Body of pancreas (tissue), 4 donors: ENCODE measurements at regions not wholly inside any gene's neighbourhood (a gene's known extent, or its start where the extent isn't known, plus 50 kb on each side); places are given as distances from the start of the nearest gene placed in this dataset.
"Not testable (repeated sequence)": the region's sequence is repeated elsewhere in the genome, so short reads cannot be mapped to it uniquely, and the experiment has no call there.

Experiments
- ATAC-seq: fragments of 150-250 bp; one replicate; pipeline ENCODE4 v1.9.1; 2016
- DNase-seq, 4 donors: peaks; one replicate each; pipeline ENCODE4 v3.0.0-alpha.2; 2019
- H3K27ac ChIP-seq, 4 donors: fragments of 200-600 bp; sonication (generic); 1 replicate in 3 of 4; 2 replicates in 1 of 4; pipeline versions ENCODE4 v1.5.1 to v1.6.1; 2016 to 2019; ENCODE audit warnings: mild to moderate bottlenecking in 1 of 4, mixed read lengths in 1 of 4, moderate library complexity in 1 of 4
- H3K27me3 ChIP-seq, 2 donors: fragments of 200-600 bp; sonication (generic); one replicate each; pipeline ENCODE4 v1.6.0; 2016; ENCODE audit warnings: mild to moderate bottlenecking in 1 of 2
- H3K36me3 ChIP-seq, 2 donors: fragments of 200-600 bp; sonication (generic); replicated peaks in 1 of 2; 2 replicates each; pipeline ENCODE4 v1.5.1; 2016; ENCODE audit warnings: low read depth in 2 of 2; ENCODE audit not compliant: insufficient read depth in 1 of 2
- H3K4me1 ChIP-seq: fragments of 200-600 bp; sonication (generic); one replicate; pipeline ENCODE4 v1.6.0; 2016
- H3K4me3 ChIP-seq, 2 donors: fragments of 200-600 bp; sonication (generic); 1 replicate in 1 of 2; 2 replicates in 1 of 2; pipeline ENCODE4 v1.5.1; 2016 to 2019
- H3K9me3 ChIP-seq, 3 donors: fragments of 200-600 bp; sonication (generic); 1 replicate in 2 of 3; 2 replicates in 1 of 3; pipeline ENCODE4 v1.5.1; 2016
- CTCF ChIP-seq, 7 experiments: fragments of 450-650 bp in 4 of 7; fragments of 200-600 bp in 3 of 7; sonication (generic) in 3 of 7; IDR thresholded peaks; one replicate each; pipeline ENCODE4 v1.5.1; 2016 to 2019; ENCODE audit warnings: antibody characterized with exemption in 7 of 7
- POLR2A ChIP-seq, 3 donors: fragments of 450-650 bp; IDR thresholded peaks; one replicate each; pipeline ENCODE4 v1.6.1; 2016; ENCODE audit warnings: antibody characterized with exemption in 3 of 3, mild to moderate bottlenecking in 2 of 3
- WGBS, 2 donors: methylation state at CpG; one replicate each; pipeline ENCODE4 v1.1.5; 2017; 5-methylcytosine and 5-hydroxymethylcytosine counted together
- intact Hi-C: fragments of 100-400 bp; cut with DNase I; formaldehyde crosslinking; loops from one replicate; pipeline ENCODE4 v1.15.1; 2023

DNA sequence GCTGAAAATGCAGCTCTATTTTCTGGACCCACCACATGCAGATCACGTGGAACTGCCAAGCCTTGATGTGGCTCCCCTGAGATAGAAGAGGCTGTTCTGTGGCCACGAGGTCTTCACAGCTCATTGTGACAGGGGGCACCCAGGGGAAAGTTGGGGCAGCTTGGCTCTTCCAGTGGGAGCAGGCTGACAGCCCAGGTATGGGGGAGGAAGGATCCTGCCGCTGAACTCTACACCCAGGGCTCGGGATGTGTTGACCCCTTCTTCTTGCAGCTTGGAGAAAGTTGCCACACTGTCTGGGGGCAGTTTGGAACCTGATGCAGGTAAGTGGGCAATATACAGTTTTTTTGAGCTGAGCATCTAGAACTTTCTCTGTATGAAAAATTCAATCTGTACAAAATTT is 133.6 kb upstream of the PITX1 start:
- TF ChIP-seq CTCF (IDR thresholded peaks at IDR 0.05) (no peak), POLR2A (IDR thresholded peaks at IDR 0.05) (no peak)
- Histone ChIP-seq H3K27ac (no peak overlapping the region), H3K9me3 (no peaks in the 10 kb centered on the region), H3K4me1 (no peaks in the 10 kb centered on the region), H3K36me3 (no peaks in the 10 kb centered on the region), H3K27me3 (no peaks in the 10 kb centered on the region), H3K4me3 (no peak overlapping the region)
- ATAC-seq, result no peak
- WGBS, 2 donors, result 42 to 50% methylated on average over 3 to 4 of the region's 4 CpGs
- no peak for DNase-seq
- intact Hi-C loops, result no loop called here

DNA sequence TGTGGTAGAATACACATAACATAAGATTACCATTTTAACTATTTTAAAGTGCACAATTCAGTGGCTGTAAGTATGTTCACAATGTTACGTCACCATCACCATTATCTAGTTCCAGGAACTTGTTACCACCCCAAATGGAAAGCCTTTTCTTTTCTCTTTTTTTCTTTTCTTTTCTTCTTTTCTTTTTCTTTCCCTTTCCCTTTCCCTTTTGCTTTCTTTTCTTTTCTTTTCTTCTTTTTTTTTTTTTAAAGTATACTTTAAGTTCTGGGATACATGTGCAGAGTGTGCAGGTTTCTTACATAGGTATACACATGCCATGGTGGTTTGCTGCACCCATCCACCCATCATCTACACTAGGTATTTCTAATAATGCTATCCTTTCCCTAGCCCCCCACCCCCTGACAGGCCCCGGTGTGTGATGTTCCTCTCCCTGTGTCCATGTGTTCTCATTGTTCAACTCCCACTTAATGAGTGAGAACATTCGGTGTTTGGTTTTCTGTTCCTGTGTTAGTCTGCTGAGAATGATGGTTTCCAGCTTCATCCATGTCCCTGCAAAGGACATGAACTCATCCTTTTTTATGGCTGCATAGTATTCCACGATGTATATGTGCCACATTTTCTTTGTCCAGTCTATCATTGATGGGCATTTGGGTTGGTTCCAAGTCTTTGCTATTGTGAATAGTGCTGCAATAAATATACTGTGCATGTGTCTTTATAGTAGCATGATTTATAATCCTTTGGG is 131.0 kb upstream of the PITX1 start:
- ATAC-seq, H3K4me3 ChIP-seq, H3K27me3 ChIP-seq, intact Hi-C loops, DNase-seq, H3K4me1 ChIP-seq, H3K9me3 ChIP-seq, H3K36me3 ChIP-seq, H3K27ac ChIP-seq: not testable (repeated sequence)
- WGBS, 2 donors, result 55 to 68% methylated on average over 4 of the region's 4 CpGs

DNA sequence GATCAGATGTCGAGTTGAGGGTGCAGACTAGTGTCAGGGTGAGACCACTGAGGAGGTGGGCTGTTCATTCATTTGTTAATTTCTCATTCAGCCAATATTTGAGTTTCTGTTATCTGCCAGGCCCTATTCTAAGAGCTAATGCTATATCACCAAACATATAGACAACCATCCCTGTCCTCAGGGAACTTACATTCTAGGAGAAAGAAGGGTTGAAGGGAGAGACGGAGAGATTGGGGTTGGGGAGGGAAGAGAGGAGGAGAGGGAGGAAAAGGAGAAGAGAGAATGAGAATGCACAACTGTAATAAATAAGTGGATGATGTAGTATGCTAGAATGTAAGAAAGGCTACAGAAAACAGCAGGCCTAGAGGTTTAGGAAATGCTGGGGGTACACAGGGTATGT is 129.9 kb upstream of the PITX1 start:
- Histone ChIP-seq H3K27me3 (no peaks in the 10 kb centered on the region), H3K27ac (no peak overlapping the region), H3K9me3 (peaks cover 0 to 4% (median 0%) of the 10 kb centered on the region in 3 donors), H3K4me1 (no peaks in the 10 kb centered on the region), H3K36me3 (no peaks in the 10 kb centered on the region), H3K4me3 (no peak overlapping the region)
- intact Hi-C loops, result no loop called here
- ATAC-seq (no peak), DNase-seq (no peak)
- TF ChIP-seq POLR2A (IDR thresholded peaks at IDR 0.05), result no peak
- TF ChIP-seq CTCF (IDR thresholded peaks at IDR 0.05), result no peak
- WGBS, 2 donors, result 82 to 95% methylated on average over 2 of the region's 2 CpGs

- no peaks in the 10 kb centered on the region for H3K4me1 ChIP-seq
- no peaks in the 10 kb centered on the region for H3K27me3 ChIP-seq
- H3K27ac ChIP-seq, result no peak overlapping the region
- 70 to 72% methylated on average over 5 of the region's 5 CpGs for WGBS, 2 donors
- no peak overlapping the region for H3K4me3 ChIP-seq
- ATAC-seq (no peak), DNase-seq (no peak)
- H3K36me3 ChIP-seq, result no peaks in the 10 kb centered on the region
- TF ChIP-seq POLR2A (IDR thresholded peaks at IDR 0.05) (no peak), CTCF (IDR thresholded peaks at IDR 0.05) (no peak)
- peaks cover 0 to 7% (median 0%) of the 10 kb centered on the region in 3 donors for H3K9me3 ChIP-seq
- intact Hi-C loops, result no loop called here
These were observed 129.4 kb upstream of the PITX1 start for GRCh38 chr5:135163391-135163790.

DNA sequence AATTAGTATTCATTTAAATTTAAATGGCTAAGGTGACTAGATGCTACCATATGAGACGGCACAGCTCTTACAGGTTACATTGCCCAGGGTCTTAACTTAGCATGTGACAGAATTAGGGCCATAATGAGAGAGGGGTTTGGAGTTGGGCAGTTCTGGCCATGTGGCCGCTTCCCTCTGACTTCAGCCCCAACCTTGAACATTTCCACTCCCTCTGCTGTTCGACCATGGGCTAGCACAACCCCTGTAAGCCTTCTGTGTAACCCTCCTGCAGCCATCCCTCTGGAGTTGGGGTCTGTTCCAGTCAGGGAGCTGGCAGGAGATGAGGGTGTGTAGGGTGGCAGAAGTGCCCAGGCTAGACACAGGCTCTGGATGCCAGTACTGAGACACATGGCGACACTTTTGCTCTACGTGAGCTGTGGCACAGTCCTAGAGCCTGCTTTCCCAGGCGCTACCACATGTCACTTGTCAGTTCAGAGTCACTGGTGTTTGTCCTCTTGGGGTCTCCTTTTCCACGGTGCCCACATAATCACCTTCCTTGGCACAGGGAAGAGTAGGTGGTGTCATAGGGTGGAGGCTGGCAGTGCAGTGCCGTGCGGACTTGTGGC is 128.7 kb upstream of the PITX1 start:
- Histone ChIP-seq H3K27ac (no peak overlapping the region), H3K4me1 (no peaks in the 10 kb centered on the region), H3K36me3 (no peaks in the 10 kb centered on the region), H3K27me3 (no peaks in the 10 kb centered on the region), H3K9me3 (peaks cover 0 to 7% (median 0%) of the 10 kb centered on the region in 3 donors), H3K4me3 (no peak overlapping the region)
- 61 to 69% methylated on average over 9 of the region's 9 CpGs for WGBS, 2 donors
- DNase-seq (no peak), ATAC-seq (no peak)
- TF ChIP-seq CTCF (IDR thresholded peaks at IDR 0.05) (no peak), POLR2A (IDR thresholded peaks at IDR 0.05) (no peak)
- intact Hi-C loops, result no loop called here
